Peyer's patch (tissue), 4 donors: ENCODE measurements at regions not wholly inside any gene's neighbourhood (a gene's known extent, or its start where the extent isn't known, plus 50 kb on each side); places are given as distances from the start of the nearest gene placed in this dataset.

Experiments used
- DNase-seq, 3 donors: peaks; one replicate each; pipeline ENCODE4 v3.0.0-alpha.2; 2017 to 2019
- H3K27ac ChIP-seq, 4 donors: fragments of 200-600 bp; sonication (generic); one replicate each; pipeline ENCODE4 v1.5.1; 2016 to 2019
- H3K27me3 ChIP-seq, 2 donors: fragments of 200-600 bp; sonication (generic); one replicate each; pipeline ENCODE4 v1.5.1; 2019
- H3K36me3 ChIP-seq, 3 donors: fragments of 200-600 bp; sonication (generic); one replicate each; pipeline ENCODE4 v1.5.1; 2016 to 2019
- H3K4me1 ChIP-seq, 4 donors: fragments of 200-600 bp; sonication (generic); one replicate each; pipeline ENCODE4 v1.5.1; 2016 to 2019
- H3K4me3 ChIP-seq, 4 donors: fragments of 200-600 bp; sonication (generic); 1 replicate in 3 of 4; 2 replicates in 1 of 4; pipeline ENCODE4 v1.5.1; 2016 to 2019; ENCODE audit warnings: mild to moderate bottlenecking in 1 of 4
- H3K9me3 ChIP-seq, 4 donors: fragments of 200-600 bp; sonication (generic); one replicate each; pipeline ENCODE4 v1.5.1; 2016 to 2019; ENCODE audit warnings: mild to moderate bottlenecking in 1 of 4
- POLR2A ChIP-seq, 2 donors: fragments of 450-650 bp; IDR thresholded peaks; one replicate each; pipeline ENCODE4 v1.5.1; 2017; ENCODE audit warnings: antibody characterized with exemption in 2 of 2, mild to moderate bottlenecking in 2 of 2, moderate library complexity in 2 of 2
- TF ChIP-seq, protein P1 (sequence below), 6 experiments: fragments of 450-650 bp in 4 of 6; fragments of 200-600 bp in 2 of 6; sonication (generic) in 1 of 6; IDR thresholded peaks; one replicate each; pipeline ENCODE4 v1.5.1; 2017 to 2019; ENCODE audit warnings: antibody characterized with exemption in 6 of 6, mild to moderate bottlenecking in 3 of 6, moderate library complexity in 1 of 6

DNA sequence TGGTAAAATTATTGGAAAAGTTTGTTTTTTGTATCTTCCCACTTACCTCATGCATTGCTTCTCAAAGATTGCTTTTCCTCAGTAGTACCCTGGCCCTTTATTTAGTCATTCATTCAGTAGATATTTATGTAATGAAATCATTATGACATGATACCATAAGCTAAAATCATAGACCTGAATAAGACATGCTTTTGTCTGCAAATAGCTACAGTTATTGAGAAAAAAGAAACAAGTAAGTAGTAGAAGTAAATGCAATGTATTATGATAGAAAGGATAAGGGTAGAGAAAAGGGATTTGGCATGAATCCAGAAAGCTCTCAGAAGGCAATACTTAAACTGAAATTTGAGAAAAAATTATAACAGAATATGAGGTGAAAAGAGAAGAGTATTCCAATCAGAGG, 352.5 kb downstream of the GPM6A start:
- Histone ChIP-seq H3K4me1 (no peaks in the 10 kb centered on the region), H3K27me3 (no peaks in the 10 kb centered on the region), H3K36me3 (no peaks in the 10 kb centered on the region), H3K27ac (no peak overlapping the region), H3K9me3 (no peaks in the 10 kb centered on the region), H3K4me3 (no peak overlapping the region)
- TF ChIP-seq, protein P1, sequence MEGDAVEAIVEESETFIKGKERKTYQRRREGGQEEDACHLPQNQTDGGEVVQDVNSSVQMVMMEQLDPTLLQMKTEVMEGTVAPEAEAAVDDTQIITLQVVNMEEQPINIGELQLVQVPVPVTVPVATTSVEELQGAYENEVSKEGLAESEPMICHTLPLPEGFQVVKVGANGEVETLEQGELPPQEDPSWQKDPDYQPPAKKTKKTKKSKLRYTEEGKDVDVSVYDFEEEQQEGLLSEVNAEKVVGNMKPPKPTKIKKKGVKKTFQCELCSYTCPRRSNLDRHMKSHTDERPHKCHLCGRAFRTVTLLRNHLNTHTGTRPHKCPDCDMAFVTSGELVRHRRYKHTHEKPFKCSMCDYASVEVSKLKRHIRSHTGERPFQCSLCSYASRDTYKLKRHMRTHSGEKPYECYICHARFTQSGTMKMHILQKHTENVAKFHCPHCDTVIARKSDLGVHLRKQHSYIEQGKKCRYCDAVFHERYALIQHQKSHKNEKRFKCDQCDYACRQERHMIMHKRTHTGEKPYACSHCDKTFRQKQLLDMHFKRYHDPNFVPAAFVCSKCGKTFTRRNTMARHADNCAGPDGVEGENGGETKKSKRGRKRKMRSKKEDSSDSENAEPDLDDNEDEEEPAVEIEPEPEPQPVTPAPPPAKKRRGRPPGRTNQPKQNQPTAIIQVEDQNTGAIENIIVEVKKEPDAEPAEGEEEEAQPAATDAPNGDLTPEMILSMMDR (IDR thresholded peaks at IDR 0.05) = no peak
- TF ChIP-seq POLR2A (IDR thresholded peaks at IDR 0.05) = no peak
- DNase-seq = no peak

DNA sequence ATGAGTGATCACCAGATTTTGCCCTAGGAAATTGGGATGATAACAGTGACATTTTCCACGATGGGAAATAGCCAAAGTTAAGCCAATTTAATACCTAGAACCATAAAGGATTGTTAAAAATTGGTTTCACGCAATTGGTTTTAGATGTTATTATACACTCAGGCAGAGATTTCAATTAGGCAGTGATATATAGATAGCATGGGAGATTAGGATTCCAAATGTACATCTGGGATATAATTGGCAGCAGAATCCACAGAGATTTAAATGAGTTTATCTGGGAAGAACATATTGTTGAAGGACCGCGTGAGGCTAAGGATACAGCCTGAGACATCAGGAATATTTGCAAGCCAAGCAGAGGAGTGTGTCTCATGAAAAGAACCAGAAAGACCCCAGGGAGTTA, 351.6 kb downstream of the GPM6A start:
- H3K27me3 ChIP-seq = no peaks in the 10 kb centered on the region
- no peaks in the 10 kb centered on the region for H3K9me3 ChIP-seq
- DNase-seq = no peak
- H3K4me3 ChIP-seq = no peak overlapping the region
- no peak for TF ChIP-seq POLR2A (IDR thresholded peaks at IDR 0.05)
- TF ChIP-seq, protein P1 (IDR thresholded peaks at IDR 0.05) = no peak
- H3K4me1 ChIP-seq = no peaks in the 10 kb centered on the region
- no peaks in the 10 kb centered on the region for H3K36me3 ChIP-seq
- no peak overlapping the region for H3K27ac ChIP-seq

GRCh38 chr4:175469514-175469913, 342.6 kb downstream of the GPM6A start:
- Histone ChIP-seq H3K4me1 (no peaks in the 10 kb centered on the region), H3K27ac (no peak overlapping the region)
- TF ChIP-seq, protein P1 (IDR thresholded peaks at IDR 0.05) = no peak

GRCh38 chr4:175470131-175470530, 341.9 kb downstream of the GPM6A start:
- Histone ChIP-seq H3K4me3 (no peak overlapping the region), H3K27me3 (no peaks in the 10 kb centered on the region), H3K4me1 (no peaks in the 10 kb centered on the region), H3K27ac (no peak overlapping the region), H3K36me3 (no peaks in the 10 kb centered on the region), H3K9me3 (no peaks in the 10 kb centered on the region)
- TF ChIP-seq POLR2A (IDR thresholded peaks at IDR 0.05) = no peak
- TF ChIP-seq, protein P1 (IDR thresholded peaks at IDR 0.05) = no peak
- no peak for DNase-seq

More at GRCh38 chr4:175469514-175469913, 342.6 kb downstream of the GPM6A start:
- H3K27me3 ChIP-seq = no peaks in the 10 kb centered on the region
- no peak overlapping the region for H3K4me3 ChIP-seq
- no peak for DNase-seq
- H3K36me3 ChIP-seq = no peaks in the 10 kb centered on the region
- no peaks in the 10 kb centered on the region for H3K9me3 ChIP-seq

- no peaks in the 10 kb centered on the region for H3K4me1 ChIP-seq
- H3K27me3 ChIP-seq = no peaks in the 10 kb centered on the region
- H3K36me3 ChIP-seq = no peaks in the 10 kb centered on the region
- H3K9me3 ChIP-seq = no peaks in the 10 kb centered on the region
- H3K4me3 ChIP-seq = no peak overlapping the region
- TF ChIP-seq, protein P1 (IDR thresholded peaks at IDR 0.05) = no peak
- TF ChIP-seq POLR2A (IDR thresholded peaks at IDR 0.05) = no peak
- H3K27ac ChIP-seq = no peak overlapping the region
- no peak for DNase-seq
These were observed 331.7 kb downstream of the GPM6A start for GRCh38 chr4:175480404-175480803.

DNA sequence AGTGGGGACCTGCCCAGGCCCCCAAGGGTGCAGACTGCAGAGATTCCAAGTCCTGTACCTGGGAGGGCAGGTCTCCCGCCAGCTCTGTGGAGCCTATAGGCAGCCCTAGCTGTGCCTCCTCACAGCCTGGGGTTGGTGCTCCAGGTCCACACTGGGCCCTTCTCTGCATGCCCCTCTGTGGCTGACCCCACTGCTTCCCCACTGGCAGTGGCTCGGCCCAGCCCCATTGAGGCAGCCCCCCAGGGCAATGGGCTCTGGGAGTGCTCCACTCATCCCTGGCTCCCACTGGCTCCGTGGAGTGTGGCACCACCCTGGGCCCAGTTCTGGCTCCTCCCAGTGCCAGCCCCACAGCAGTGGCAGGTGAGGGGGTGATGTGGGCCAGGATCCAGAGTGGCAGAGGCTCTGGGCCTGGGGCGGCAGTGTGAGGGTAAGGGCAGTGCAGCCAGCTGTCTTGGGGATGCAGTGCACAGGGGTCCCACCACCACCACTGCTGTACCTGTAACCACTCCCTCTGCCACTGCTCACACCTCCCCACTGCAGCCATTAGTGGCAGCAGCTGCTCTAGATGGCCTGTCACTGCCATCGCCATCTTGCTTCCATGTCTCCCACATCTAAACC, 312.2 kb downstream of the GPM6A start:
- Histone ChIP-seq H3K36me3 (no peaks in the 10 kb centered on the region), H3K4me1 (no peaks in the 10 kb centered on the region), H3K27me3 (no peaks in the 10 kb centered on the region), H3K27ac (no peak overlapping the region), H3K4me3 (no peak overlapping the region), H3K9me3 (peaks cover 0 to 4% (median 2%) of the 10 kb centered on the region in 4 donors)
- no peak for DNase-seq
- TF ChIP-seq, protein P1 (IDR thresholded peaks at IDR 0.05) = no peak
- no peak for TF ChIP-seq POLR2A (IDR thresholded peaks at IDR 0.05)
